ENCODE measurements at regions not wholly inside any gene's neighbourhood (a gene's known extent, or its start where the extent isn't known, plus 50 kb on each side); places are given as distances from the start of the nearest gene placed in this dataset.

- no peak for DNase-seq (ENCODE audit: extremely low spot score, insufficient read length, low read depth)
Measured at GRCh38 chr20:63090682-63091571, 84.2 kb upstream of the BHLHE23 start.

GRCh38 chr20:63090052-63090451 lies 83.3 kb upstream of the BHLHE23 start:
- DNase-seq (ENCODE audit: extremely low spot score, insufficient read length, low read depth): no peak
- FAIRE-seq: no peak

More at GRCh38 chr20:63090682-63091571, 84.2 kb upstream of the BHLHE23 start:
- FAIRE-seq: no peak

GRCh38 chr20:63089051-63089907 lies 82.5 kb upstream of the BHLHE23 start:
- no peak for DNase-seq (ENCODE audit: extremely low spot score, insufficient read length, low read depth)
- no peak for FAIRE-seq

GRCh38 chr20:63087872-63088680 lies 81.3 kb upstream of the BHLHE23 start:
- FAIRE-seq (no peak), DNase-seq (ENCODE audit: extremely low spot score, insufficient read length, low read depth) (no peak)

GRCh38 chr20:63087236-63087871 lies 80.6 kb upstream of the BHLHE23 start:
- no peak for FAIRE-seq
- no peak for DNase-seq (ENCODE audit: extremely low spot score, insufficient read length, low read depth)

GRCh38 chr20:63086421-63087235 lies 79.9 kb upstream of the BHLHE23 start:
- FAIRE-seq: no peak

GRCh38 chr20:63085151-63085861 lies 78.5 kb upstream of the BHLHE23 start:
- no peak for FAIRE-seq
- DNase-seq (ENCODE audit: extremely low spot score, insufficient read length, low read depth): no peak

More at GRCh38 chr20:63086421-63087235, 79.9 kb upstream of the BHLHE23 start:
- no peak for DNase-seq (ENCODE audit: extremely low spot score, insufficient read length, low read depth)

GRCh38 chr20:63084563-63084927 lies 77.8 kb upstream of the BHLHE23 start:
- no peak for FAIRE-seq
- no peak for DNase-seq (ENCODE audit: extremely low spot score, insufficient read length, low read depth)

GRCh38 chr20:63083831-63084562 lies 77.2 kb upstream of the BHLHE23 start:
- no peak for DNase-seq (ENCODE audit: extremely low spot score, insufficient read length, low read depth)
- no peak for FAIRE-seq

GRCh38 chr20:63082939-63083735 lies 76.4 kb upstream of the BHLHE23 start:
- DNase-seq (ENCODE audit: extremely low spot score, insufficient read length, low read depth): no peak
- no peak for FAIRE-seq

- peak; percentile 59 for DNase-seq (ENCODE audit: extremely low spot score, insufficient read length, low read depth)
Measured at GRCh38 chr20:63082308-63082938, 75.7 kb upstream of the BHLHE23 start.

GRCh38 chr20:63081831-63082230 lies 75.1 kb upstream of the BHLHE23 start:
- no peak for FAIRE-seq
- DNase-seq (ENCODE audit: extremely low spot score, insufficient read length, low read depth): no peak

More at GRCh38 chr20:63082308-63082938, 75.7 kb upstream of the BHLHE23 start:
- no peak for FAIRE-seq

- DNase-seq (ENCODE audit: extremely low spot score, insufficient read length, low read depth) (no peak), FAIRE-seq (no peak)
Measured at GRCh38 chr20:63081351-63081750, 74.6 kb upstream of the BHLHE23 start.

GRCh38 chr20:63080811-63081210 lies 74.0 kb upstream of the BHLHE23 start:
- FAIRE-seq (no peak), DNase-seq (ENCODE audit: extremely low spot score, insufficient read length, low read depth) (no peak)

- FAIRE-seq: no peak
- DNase-seq (ENCODE audit: extremely low spot score, insufficient read length, low read depth): no peak
Measured at GRCh38 chr20:63080411-63080810, 73.6 kb upstream of the BHLHE23 start.

- FAIRE-seq (no peak), DNase-seq (ENCODE audit: extremely low spot score, insufficient read length, low read depth) (no peak)
Measured at GRCh38 chr20:63079971-63080370, 73.2 kb upstream of the BHLHE23 start.
